ENCODE measurements at regions not wholly inside any gene's neighbourhood (a gene's known extent, or its start where the extent isn't known, plus 50 kb on each side); places are given as distances from the start of the nearest gene placed in this dataset.
A peak's percentile ranks its signal among the peaks of the same experiment; 100 is the strongest.
"Not testable (repeated sequence)": the region's sequence is repeated elsewhere in the genome, so short reads cannot be mapped to it uniquely, and the experiment has no call there.

GRCh38 chr10:63783882-63784281 is 262.7 kb downstream of the REEP3 start:
- no peak for DNase-seq (ENCODE audit: low spot score)

GRCh38 chr10:63788152-63788821 is 267.1 kb downstream of the REEP3 start:
- DNase-seq (ENCODE audit: low spot score) = no peak

- DNase-seq (ENCODE audit: low spot score) = no peak
These were observed 274.1 kb downstream of the REEP3 start for GRCh38 chr10:63795094-63795860.

- peak; percentile 7 for DNase-seq (ENCODE audit: low spot score)
These were observed 277.6 kb downstream of the REEP3 start for GRCh38 chr10:63798599-63799498.

GRCh38 chr10:63799521-63800300 is 278.5 kb downstream of the REEP3 start:
- DNase-seq (ENCODE audit: low spot score) = no peak

GRCh38 chr10:63801166-63801565 is 280.0 kb downstream of the REEP3 start:
- DNase-seq (ENCODE audit: low spot score) = no peak

GRCh38 chr10:63806330-63806729 is 285.1 kb downstream of the REEP3 start:
- DNase-seq (ENCODE audit: low spot score) = no peak

GRCh38 chr10:63812501-63812900 is 291.3 kb downstream of the REEP3 start:
- no peak for DNase-seq (ENCODE audit: low spot score)

GRCh38 chr10:63819753-63820329 is 298.6 kb downstream of the REEP3 start:
- peak; percentile 39 for DNase-seq (ENCODE audit: low spot score)

- no peak for DNase-seq (ENCODE audit: low spot score)
These were observed 301.3 kb downstream of the REEP3 start for GRCh38 chr10:63822496-63822895.

GRCh38 chr10:63825111-63825510 is 303.9 kb downstream of the REEP3 start:
- no peak for DNase-seq (ENCODE audit: low spot score)

GRCh38 chr10:63825766-63826165 is 304.6 kb downstream of the REEP3 start:
- no peak for DNase-seq (ENCODE audit: low spot score)

GRCh38 chr10:63827018-63827417 is 305.8 kb downstream of the REEP3 start:
- DNase-seq (ENCODE audit: low spot score) = not testable (repeated sequence)

GRCh38 chr10:63829020-63829419 is 307.8 kb downstream of the REEP3 start:
- no peak for DNase-seq (ENCODE audit: low spot score)

GRCh38 chr10:63829573-63830149 is 308.5 kb downstream of the REEP3 start:
- no peak for DNase-seq (ENCODE audit: low spot score)

- no peak for DNase-seq (ENCODE audit: low spot score)
These were observed 311.5 kb downstream of the REEP3 start for GRCh38 chr10:63832686-63833085.

- DNase-seq (ENCODE audit: low spot score) = no peak
These were observed 312.3 kb downstream of the REEP3 start for GRCh38 chr10:63833411-63834060.

- DNase-seq (ENCODE audit: low spot score) = no peak
These were observed 315.7 kb downstream of the REEP3 start for GRCh38 chr10:63836666-63837442.

GRCh38 chr10:63841761-63842160 is 320.6 kb downstream of the REEP3 start:
- DNase-seq (ENCODE audit: low spot score) = no peak

- DNase-seq (ENCODE audit: low spot score) = no peak
These were observed 321.9 kb downstream of the REEP3 start for GRCh38 chr10:63843107-63843506.

Data from globus pallidus (tissue), 1 donor.